WTC11 (cell line): ENCODE measurements at regions not wholly inside any gene's neighbourhood (a gene's known extent, or its start where the extent isn't known, plus 50 kb on each side); places are given as distances from the start of the nearest gene placed in this dataset.

Source experiments
- ATF2 ChIP-seq: sonication (generic); formaldehyde crosslinking; IDR thresholded peaks from 2 replicates; pipeline ENCODE4 v1.8.1; 2022; ENCODE audit warnings: low read depth, missing genetic modification reagents, borderline replicate concordance
- ATF3 ChIP-seq: sonication (generic); formaldehyde crosslinking; conservative IDR thresholded peaks from 2 replicates; pipeline ENCODE4 v1.8.1; 2022; ENCODE audit warnings: mild to moderate bottlenecking, missing genetic modification reagents
- CTCF ChIP-seq: fragments of 200-600 bp; IDR thresholded peaks from 2 replicates; pipeline ENCODE4 v1.8.0; 2022; ENCODE audit warnings: antibody characterized with exemption
- ELF4 ChIP-seq: sonication (generic); formaldehyde crosslinking; IDR thresholded peaks from 2 replicates; pipeline ENCODE4 v1.8.1; 2022; ENCODE audit warnings: low read depth, mild to moderate bottlenecking, moderate library complexity, missing genetic modification reagents
- ESRRA ChIP-seq: sonication (generic); formaldehyde crosslinking; IDR thresholded peaks from 2 replicates; pipeline ENCODE4 v1.8.1; 2022; ENCODE audit warnings: mild to moderate bottlenecking, missing genetic modification reagents, borderline replicate concordance
- FOXK1 ChIP-seq: sonication (generic); formaldehyde crosslinking; IDR thresholded peaks from 2 replicates; pipeline ENCODE4 v1.8.0; 2022; ENCODE audit warnings: mild to moderate bottlenecking, moderate library complexity, missing genetic modification reagents
- JUN ChIP-seq: sonication (generic); formaldehyde crosslinking; IDR thresholded peaks from 2 replicates; pipeline ENCODE4 v1.8.0; 2023; ENCODE audit warnings: mild to moderate bottlenecking, missing genetic modification reagents
- KAT7 ChIP-seq: sonication (generic); formaldehyde crosslinking; IDR thresholded peaks from 2 replicates; pipeline ENCODE4 v1.8.1; 2023; ENCODE audit warnings: missing genetic modification reagents, mild to moderate bottlenecking, borderline replicate concordance
- MAX ChIP-seq: sonication (generic); formaldehyde crosslinking; IDR thresholded peaks from 2 replicates; pipeline ENCODE4 v1.8.0; 2022; ENCODE audit warnings: mild to moderate bottlenecking, missing genetic modification reagents
- NR2C2 ChIP-seq: sonication (generic); formaldehyde crosslinking; IDR thresholded peaks from 2 replicates; pipeline ENCODE4 v1.8.0; 2022; ENCODE audit warnings: mild to moderate bottlenecking, missing genetic modification reagents
- NR3C1 ChIP-seq: sonication (generic); formaldehyde crosslinking; conservative IDR thresholded peaks from 2 replicates; pipeline ENCODE4 v1.8.1; 2023; ENCODE audit warnings: low read depth, mild to moderate bottlenecking, missing genetic modification reagents
- STAT6 ChIP-seq: sonication (generic); formaldehyde crosslinking; conservative IDR thresholded peaks from 2 replicates; pipeline ENCODE4 v1.8.1; 2023; ENCODE audit warnings: mild to moderate bottlenecking, low read depth, missing genetic modification reagents, moderate library complexity
- ZNF396 ChIP-seq: fragments of 250-450 bp; sonication (Bioruptor Pico); IDR thresholded peaks from 2 replicates; pipeline ENCODE4 v1.8.0; 2021; ENCODE audit warnings: mild to moderate bottlenecking, moderate library complexity, borderline replicate concordance

- TF ChIP-seq ATF2 (CRISPR knock-in tag) (no peak), FOXK1 (CRISPR knock-in tag) (no peak), CTCF (no peak), NR2C2 (CRISPR knock-in tag) (no peak), MAX (CRISPR knock-in tag) (no peak), ELF4 (no peak), ATF3 (CRISPR knock-in tag) (no peak), ZNF396 (CRISPR knock-in tag) (no peak), STAT6 (CRISPR knock-in tag) (no peak), ESRRA (CRISPR knock-in tag) (no peak), KAT7 (CRISPR knock-in tag) (no peak), NR3C1 (no peak), JUN (CRISPR knock-in tag) (no peak)
Observed at GRCh38 chr2:217462121-217462520, 540.7 kb downstream of the TNS1 start.
